Astrocyte of the cerebellum (primary cell): ENCODE measurements at regions not wholly inside any gene's neighbourhood (a gene's known extent, or its start where the extent isn't known, plus 50 kb on each side); places are given as distances from the start of the nearest gene placed in this dataset.

Experiments used
- DNase-seq: peaks from one replicate; pipeline ENCODE4 v3.0.0-alpha.2; 2011; ENCODE audit warnings: low read depth
- H3K4me3 ChIP-seq: 2 replicates; pipeline ENCODE4 v1.5.1; 2011; ENCODE audit warnings: mild to moderate bottlenecking, low read depth, low read length, moderate library complexity
- in situ Hi-C: cut with HindIII; loops from 2 replicates; pipeline ENCODE4 v1.10.0; 2017; ENCODE audit warnings: low sequenced_read_pairs
- TF ChIP-seq, protein P1 (sequence below): IDR thresholded peaks from 2 replicates; pipeline ENCODE4 v1.5.1; 2012; ENCODE audit warnings: low read length, low read depth, moderate library complexity, mild to moderate bottlenecking; ENCODE audit errors: missing control alignments

DNA sequence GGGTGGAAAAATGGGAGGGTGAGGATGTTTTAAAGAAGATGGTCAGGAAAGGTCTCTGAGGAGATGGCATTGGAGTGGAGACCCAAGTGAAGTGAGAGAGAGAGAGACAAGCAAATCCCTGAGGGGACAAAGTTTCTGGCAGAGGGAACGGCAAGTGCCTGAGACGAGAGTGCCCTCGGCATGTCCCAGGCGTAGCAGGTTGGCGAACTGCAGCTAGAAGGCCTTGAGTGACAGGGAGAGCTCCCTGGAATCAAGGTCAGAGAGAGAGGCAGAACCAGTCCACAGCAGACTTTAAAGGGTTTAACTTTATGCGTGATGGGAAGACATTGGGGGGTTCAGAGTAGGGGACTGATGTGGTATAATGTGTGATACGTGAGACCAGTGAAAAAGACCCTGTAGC is 150.2 kb upstream of the HAND2 start:
- no peak for DNase-seq
- in situ Hi-C loops: no loop called here
- TF ChIP-seq, protein P1, sequence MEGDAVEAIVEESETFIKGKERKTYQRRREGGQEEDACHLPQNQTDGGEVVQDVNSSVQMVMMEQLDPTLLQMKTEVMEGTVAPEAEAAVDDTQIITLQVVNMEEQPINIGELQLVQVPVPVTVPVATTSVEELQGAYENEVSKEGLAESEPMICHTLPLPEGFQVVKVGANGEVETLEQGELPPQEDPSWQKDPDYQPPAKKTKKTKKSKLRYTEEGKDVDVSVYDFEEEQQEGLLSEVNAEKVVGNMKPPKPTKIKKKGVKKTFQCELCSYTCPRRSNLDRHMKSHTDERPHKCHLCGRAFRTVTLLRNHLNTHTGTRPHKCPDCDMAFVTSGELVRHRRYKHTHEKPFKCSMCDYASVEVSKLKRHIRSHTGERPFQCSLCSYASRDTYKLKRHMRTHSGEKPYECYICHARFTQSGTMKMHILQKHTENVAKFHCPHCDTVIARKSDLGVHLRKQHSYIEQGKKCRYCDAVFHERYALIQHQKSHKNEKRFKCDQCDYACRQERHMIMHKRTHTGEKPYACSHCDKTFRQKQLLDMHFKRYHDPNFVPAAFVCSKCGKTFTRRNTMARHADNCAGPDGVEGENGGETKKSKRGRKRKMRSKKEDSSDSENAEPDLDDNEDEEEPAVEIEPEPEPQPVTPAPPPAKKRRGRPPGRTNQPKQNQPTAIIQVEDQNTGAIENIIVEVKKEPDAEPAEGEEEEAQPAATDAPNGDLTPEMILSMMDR: no peak
- H3K4me3 ChIP-seq: no peak overlapping the region

DNA sequence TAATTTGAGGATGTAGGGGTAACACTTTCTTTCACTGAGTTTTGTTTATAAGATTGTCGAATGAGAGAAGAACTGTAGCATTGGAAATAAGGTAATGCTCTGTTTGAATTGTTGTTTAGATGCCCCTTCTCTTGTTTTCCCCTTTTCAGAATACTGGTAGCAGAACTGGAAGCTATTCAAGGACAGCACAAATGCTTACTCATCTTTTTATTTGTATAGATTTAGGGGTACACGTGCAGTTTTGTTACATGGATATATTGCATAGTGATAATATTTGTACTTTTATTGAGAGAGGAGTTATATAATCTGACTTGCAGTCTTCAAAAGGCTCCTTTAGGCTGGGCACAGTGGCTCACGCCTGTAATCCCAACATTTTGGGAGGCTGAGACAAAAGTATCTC is 145.4 kb upstream of the HAND2 start:
- no peak for DNase-seq
- in situ Hi-C loops: no loop called here
- TF ChIP-seq, protein P1: no peak
- H3K4me3 ChIP-seq: no peak overlapping the region

DNA sequence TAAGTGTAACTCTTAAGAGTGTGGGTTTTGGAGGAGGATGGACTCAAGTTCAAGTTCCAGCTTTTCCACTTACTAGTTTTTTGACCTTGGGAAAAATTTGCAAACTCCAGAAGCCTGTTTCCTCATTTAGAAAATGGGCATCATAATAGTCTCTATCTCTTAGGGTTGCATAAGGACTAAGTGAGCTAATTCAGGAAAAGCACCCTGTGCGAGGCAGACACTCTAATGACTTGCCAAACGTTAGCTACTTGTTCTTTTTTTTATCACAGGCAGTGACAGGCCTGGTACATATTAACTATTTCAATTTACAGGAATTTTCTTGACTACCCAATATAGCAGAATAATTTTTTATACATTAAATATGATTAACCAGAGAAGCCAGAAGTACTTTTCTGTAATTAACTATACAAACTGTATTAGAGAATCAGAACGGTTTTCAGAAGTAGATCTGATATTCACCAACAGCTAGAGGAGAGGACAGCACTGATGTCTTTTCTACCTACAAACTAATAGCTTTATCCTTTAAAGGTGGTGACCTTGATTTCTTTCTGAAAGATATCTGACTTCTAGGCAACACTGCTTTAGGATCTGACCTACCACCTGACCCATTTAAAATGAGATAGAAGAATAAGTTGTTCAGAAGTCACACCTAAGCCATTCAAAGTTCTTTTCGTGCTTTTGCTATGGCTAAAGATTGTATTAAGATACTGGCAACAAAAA is 139.6 kb upstream of the HAND2 start:
- in situ Hi-C loops: no loop called here
- DNase-seq: no peak
- no peak overlapping the region for H3K4me3 ChIP-seq
- TF ChIP-seq, protein P1: no peak

DNA sequence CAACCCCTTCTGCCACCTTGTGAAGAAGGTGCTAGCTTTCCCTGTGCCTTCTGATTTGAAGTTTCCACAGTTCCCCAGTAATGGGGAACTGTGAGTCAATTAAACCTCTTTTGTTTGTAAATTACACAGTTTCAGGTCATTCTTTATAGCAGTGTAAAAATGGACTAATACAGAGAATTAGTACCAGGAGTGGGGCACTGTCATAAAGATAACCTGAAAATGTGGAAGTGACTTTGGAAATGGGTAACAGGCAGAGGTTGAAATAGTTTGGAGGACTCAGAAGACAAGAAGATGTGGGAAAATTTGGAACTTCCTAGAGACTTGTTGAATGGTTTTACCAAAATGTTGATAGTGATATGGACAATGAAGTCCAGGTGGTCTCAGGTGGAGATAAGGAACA is 131.0 kb upstream of the HAND2 start:
- no peak overlapping the region for H3K4me3 ChIP-seq
- no peak for DNase-seq
- in situ Hi-C loops: no loop called here
- TF ChIP-seq, protein P1: no peak

DNA sequence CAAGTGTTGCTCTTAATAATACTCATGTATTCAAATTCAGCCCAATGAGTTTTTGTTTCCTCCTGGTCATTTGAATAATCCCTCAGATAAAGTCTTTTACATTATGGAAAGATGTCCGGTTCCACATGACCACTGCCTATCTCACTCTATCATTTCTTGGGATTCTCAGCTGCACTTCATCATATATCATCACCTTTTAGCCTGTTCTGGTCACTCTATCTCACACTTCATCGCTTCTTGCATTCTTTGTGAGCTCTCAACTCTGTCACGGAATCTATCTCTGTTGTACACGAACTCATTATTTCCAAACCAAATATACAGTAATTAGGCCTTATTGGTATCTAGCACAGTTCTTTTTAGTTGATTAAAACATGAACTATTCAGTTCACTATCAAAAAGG is 126.9 kb upstream of the HAND2 start:
- DNase-seq: no peak
- TF ChIP-seq, protein P1: no peak
- H3K4me3 ChIP-seq: no peak overlapping the region
- in situ Hi-C loops: no loop called here

DNA sequence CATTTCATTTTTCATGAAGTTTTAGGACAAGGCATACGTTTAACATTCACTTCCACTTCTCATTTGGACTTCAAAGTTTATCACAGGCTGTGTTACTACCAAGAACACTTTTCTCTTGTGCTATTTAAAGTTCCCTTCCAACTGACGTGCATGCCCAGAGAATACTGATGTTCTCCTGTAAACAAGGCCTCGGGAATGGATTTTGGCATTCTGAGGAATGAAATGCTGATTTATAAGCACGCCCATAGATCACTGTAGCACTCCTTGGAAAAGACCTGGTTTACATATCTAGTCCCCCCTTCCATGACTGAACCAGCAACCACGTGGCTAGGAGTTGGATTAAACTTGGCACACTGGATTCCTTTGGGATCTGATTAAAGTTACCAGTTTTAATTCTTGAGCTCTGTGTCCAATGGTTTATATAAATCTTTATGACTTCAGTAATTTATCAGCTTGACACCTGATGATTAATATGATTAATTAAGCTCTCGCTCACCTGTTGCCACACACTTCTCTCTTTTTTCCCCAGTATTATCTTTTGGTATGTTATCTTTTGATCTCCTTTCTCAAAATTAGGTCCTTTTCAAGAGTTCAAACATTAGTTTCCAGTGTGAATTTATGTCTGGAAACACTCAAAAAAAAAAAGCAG is 122.4 kb upstream of the HAND2 start:
- TF ChIP-seq, protein P1: no peak
- in situ Hi-C loops: no loop called here
- H3K4me3 ChIP-seq: no peak overlapping the region
- no peak for DNase-seq
